ENCODE measurements at regions not wholly inside any gene's neighbourhood (a gene's known extent, or its start where the extent isn't known, plus 50 kb on each side); places are given as distances from the start of the nearest gene placed in this dataset.

GRCh38 chr16:85469929-85470590 is 143.1 kb upstream of the GSE1 start:
- H3K27ac ChIP-seq (ENCODE audit: low read length): no peak overlapping the region
- TF ChIP-seq, protein P1, sequence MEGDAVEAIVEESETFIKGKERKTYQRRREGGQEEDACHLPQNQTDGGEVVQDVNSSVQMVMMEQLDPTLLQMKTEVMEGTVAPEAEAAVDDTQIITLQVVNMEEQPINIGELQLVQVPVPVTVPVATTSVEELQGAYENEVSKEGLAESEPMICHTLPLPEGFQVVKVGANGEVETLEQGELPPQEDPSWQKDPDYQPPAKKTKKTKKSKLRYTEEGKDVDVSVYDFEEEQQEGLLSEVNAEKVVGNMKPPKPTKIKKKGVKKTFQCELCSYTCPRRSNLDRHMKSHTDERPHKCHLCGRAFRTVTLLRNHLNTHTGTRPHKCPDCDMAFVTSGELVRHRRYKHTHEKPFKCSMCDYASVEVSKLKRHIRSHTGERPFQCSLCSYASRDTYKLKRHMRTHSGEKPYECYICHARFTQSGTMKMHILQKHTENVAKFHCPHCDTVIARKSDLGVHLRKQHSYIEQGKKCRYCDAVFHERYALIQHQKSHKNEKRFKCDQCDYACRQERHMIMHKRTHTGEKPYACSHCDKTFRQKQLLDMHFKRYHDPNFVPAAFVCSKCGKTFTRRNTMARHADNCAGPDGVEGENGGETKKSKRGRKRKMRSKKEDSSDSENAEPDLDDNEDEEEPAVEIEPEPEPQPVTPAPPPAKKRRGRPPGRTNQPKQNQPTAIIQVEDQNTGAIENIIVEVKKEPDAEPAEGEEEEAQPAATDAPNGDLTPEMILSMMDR (IDR thresholded peaks at IDR 0.05; ENCODE audit: low read depth, low read length): no peak
- no peak for TF ChIP-seq EZH2phosphoT487 (IDR thresholded peaks at IDR 0.05; ENCODE audit: low read depth)
- H3K9me3 ChIP-seq (ENCODE audit: insufficient read depth, low read length): no peaks in the 10 kb centered on the region
- no peak overlapping the region for H3K4me2 ChIP-seq (ENCODE audit: low read length)
- H3K4me3 ChIP-seq (ENCODE audit: low read length): no peak overlapping the region
- no peaks in the 10 kb centered on the region for H3K36me3 ChIP-seq (replicated peaks; ENCODE audit: low read depth, low read length)
- H3K9ac ChIP-seq (ENCODE audit: low read length): no peak overlapping the region
- no peaks in the 10 kb centered on the region for H3K79me2 ChIP-seq (ENCODE audit: low read length)
- H4K20me1 ChIP-seq (ENCODE audit: insufficient read depth, low read length): no peaks in the 10 kb centered on the region
- no peak overlapping the region for H2AFZ ChIP-seq (ENCODE audit: low read depth, low read length)
- no peaks in the 10 kb centered on the region for H3K4me1 ChIP-seq (ENCODE audit: low read length)
- peaks cover 32% of the 10 kb centered on the region for H3K27me3 ChIP-seq (ENCODE audit: low read depth, low read length)

GRCh38 chr16:85470873-85471272 is 142.2 kb upstream of the GSE1 start:
- no peaks in the 10 kb centered on the region for H3K36me3 ChIP-seq (replicated peaks; ENCODE audit: low read depth, low read length)
- H3K4me2 ChIP-seq (ENCODE audit: low read length): no peak overlapping the region
- no peak overlapping the region for H3K27ac ChIP-seq (ENCODE audit: low read length)
- H3K9me3 ChIP-seq (ENCODE audit: insufficient read depth, low read length): no peaks in the 10 kb centered on the region
- no peak overlapping the region for H2AFZ ChIP-seq (ENCODE audit: low read depth, low read length)
- no peaks in the 10 kb centered on the region for H3K79me2 ChIP-seq (ENCODE audit: low read length)
- H4K20me1 ChIP-seq (ENCODE audit: insufficient read depth, low read length): no peaks in the 10 kb centered on the region
- peaks cover 32% of the 10 kb centered on the region for H3K27me3 ChIP-seq (ENCODE audit: low read depth, low read length)
- H3K4me1 ChIP-seq (ENCODE audit: low read length): no peaks in the 10 kb centered on the region
- TF ChIP-seq, protein P1 (IDR thresholded peaks at IDR 0.05; ENCODE audit: low read depth, low read length): no peak
- no peak for TF ChIP-seq EZH2phosphoT487 (IDR thresholded peaks at IDR 0.05; ENCODE audit: low read depth)
- no peak overlapping the region for H3K4me3 ChIP-seq (ENCODE audit: low read length)
- no peak overlapping the region for H3K9ac ChIP-seq (ENCODE audit: low read length)

GRCh38 chr16:85471469-85472431 is 141.4 kb upstream of the GSE1 start:
- Histone ChIP-seq H3K9ac (ENCODE audit: low read length) (no peak overlapping the region), H3K9me3 (ENCODE audit: insufficient read depth, low read length) (no peaks in the 10 kb centered on the region), H3K4me3 (ENCODE audit: low read length) (no peak overlapping the region), H4K20me1 (ENCODE audit: insufficient read depth, low read length) (no peaks in the 10 kb centered on the region), H3K4me1 (ENCODE audit: low read length) (no peaks in the 10 kb centered on the region), H3K36me3 (replicated peaks; ENCODE audit: low read depth, low read length) (no peaks in the 10 kb centered on the region), H2AFZ (ENCODE audit: low read depth, low read length) (no peak overlapping the region), H3K27ac (ENCODE audit: low read length) (no peak overlapping the region), H3K79me2 (ENCODE audit: low read length) (no peaks in the 10 kb centered on the region), H3K4me2 (ENCODE audit: low read length) (no peak overlapping the region), H3K27me3 (ENCODE audit: low read depth, low read length) (peaks cover 32% of the 10 kb centered on the region)
- no peak for TF ChIP-seq EZH2phosphoT487 (IDR thresholded peaks at IDR 0.05; ENCODE audit: low read depth)
- TF ChIP-seq, protein P1 (IDR thresholded peaks at IDR 0.05; ENCODE audit: low read depth, low read length): no peak

- H3K9ac ChIP-seq (ENCODE audit: low read length): no peak overlapping the region
Observed at GRCh38 chr16:85472514-85472913, 140.6 kb upstream of the GSE1 start.

More at GRCh38 chr16:85472514-85472913, 140.6 kb upstream of the GSE1 start:
- TF ChIP-seq, protein P1 (IDR thresholded peaks at IDR 0.05; ENCODE audit: low read depth, low read length): no peak
- TF ChIP-seq EZH2phosphoT487 (IDR thresholded peaks at IDR 0.05; ENCODE audit: low read depth): no peak
- Histone ChIP-seq H4K20me1 (ENCODE audit: insufficient read depth, low read length) (no peaks in the 10 kb centered on the region), H3K79me2 (ENCODE audit: low read length) (no peaks in the 10 kb centered on the region), H3K27me3 (ENCODE audit: low read depth, low read length) (peaks cover 32% of the 10 kb centered on the region), H3K27ac (ENCODE audit: low read length) (no peak overlapping the region), H3K4me2 (ENCODE audit: low read length) (no peak overlapping the region), H3K36me3 (replicated peaks; ENCODE audit: low read depth, low read length) (no peaks in the 10 kb centered on the region), H3K9me3 (ENCODE audit: insufficient read depth, low read length) (no peaks in the 10 kb centered on the region), H3K4me3 (ENCODE audit: low read length) (no peak overlapping the region), H2AFZ (ENCODE audit: low read depth, low read length) (no peak overlapping the region), H3K4me1 (ENCODE audit: low read length) (no peaks in the 10 kb centered on the region)
